GM23248 (cell line): ENCODE measurements at regions not wholly inside any gene's neighbourhood (a gene's known extent, or its start where the extent isn't known, plus 50 kb on each side); places are given as distances from the start of the nearest gene placed in this dataset.

Experiments used
- DNase-seq: peaks from one replicate; pipeline ENCODE4 v3.0.0-alpha.2; 2015
- H2AFZ ChIP-seq: fragments of 200-600 bp; sonication (generic); 2 replicates; pipeline ENCODE4 v1.6.1; 2016; ENCODE audit warnings: antibody characterized with exemption
- H3F3A ChIP-seq: fragments of 200-600 bp; sonication (generic); 2 replicates; pipeline ENCODE4 v1.6.1; 2016; ENCODE audit warnings: mild to moderate bottlenecking, antibody characterized with exemption, mixed run types; ENCODE audit not compliant: insufficient read depth
- H3K27ac ChIP-seq: fragments of 200-600 bp; sonication (generic); 2 replicates; pipeline ENCODE4 v1.5.1; 2016; ENCODE audit warnings: mild to moderate bottlenecking
- H3K27me3 ChIP-seq: fragments of 200-600 bp; sonication (generic); replicated peaks from 2 replicates; pipeline ENCODE4 v1.6.1; 2016; ENCODE audit warnings: mild to moderate bottlenecking; ENCODE audit not compliant: insufficient read depth
- H3K36me3 ChIP-seq: fragments of 200-600 bp; sonication (generic); 2 replicates; pipeline ENCODE4 v1.6.1; 2016; ENCODE audit warnings: low read depth, mild to moderate bottlenecking
- H3K4me1 ChIP-seq: fragments of 200-600 bp; sonication (generic); 2 replicates; pipeline ENCODE4 v1.6.1; 2016; ENCODE audit warnings: mild to moderate bottlenecking; ENCODE audit not compliant: insufficient read depth
- H3K4me2 ChIP-seq: fragments of 200-600 bp; sonication (generic); one replicate; pipeline ENCODE4 v1.6.1; 2016; ENCODE audit warnings: mild to moderate bottlenecking; ENCODE audit not compliant: unreplicated experiment
- H3K4me3 ChIP-seq: fragments of 200-600 bp; sonication (generic); 2 replicates; pipeline ENCODE4 v1.5.1; 2016; ENCODE audit warnings: mild to moderate bottlenecking
- H3K79me2 ChIP-seq: fragments of 200-600 bp; sonication (generic); 2 replicates; pipeline ENCODE4 v1.6.1; 2016; ENCODE audit warnings: mild to moderate bottlenecking; ENCODE audit not compliant: insufficient read depth
- H3K9ac ChIP-seq: fragments of 200-600 bp; sonication (generic); 2 replicates; pipeline ENCODE4 v1.6.1; 2016; ENCODE audit warnings: mild to moderate bottlenecking
- H3K9me2 ChIP-seq: fragments of 200-600 bp; sonication (generic); 2 replicates; pipeline ENCODE4 v1.6.1; 2016; ENCODE audit warnings: mixed run types, mild to moderate bottlenecking, moderate library complexity; ENCODE audit not compliant: insufficient read depth
- H3K9me3 ChIP-seq: fragments of 200-600 bp; sonication (generic); one replicate; pipeline ENCODE4 v1.6.1; 2017; ENCODE audit warnings: low read depth
- H4K20me1 ChIP-seq: fragments of 200-600 bp; sonication (generic); 2 replicates; pipeline ENCODE4 v1.6.0; 2016; ENCODE audit not compliant: insufficient read depth
- EZH2 ChIP-seq: fragments of 200-600 bp; sonication (generic); IDR thresholded peaks from 2 replicates; pipeline ENCODE4 v1.6.1; 2018; ENCODE audit warnings: antibody characterized with exemption, mild to moderate bottlenecking; ENCODE audit not compliant: insufficient read depth, poor library complexity, severe bottlenecking
- EZH2phosphoT487 ChIP-seq: fragments of 200-600 bp; sonication (generic); IDR thresholded peaks from 2 replicates; pipeline ENCODE4 v1.6.1; 2018; ENCODE audit warnings: antibody characterized with exemption, moderate library complexity, mild to moderate bottlenecking, low read depth; ENCODE audit not compliant: insufficient read depth
- WGBS, 2 experiments: methylation state at CpG; one replicate each; pipeline ENCODE4 v1.1.6; 2015 to 2017; ENCODE audit warnings: low lambda C conversion rate in 2 of 2, low coverage in 1 of 2; ENCODE audit errors: missing lambda C conversion rate in 2 of 2; 5-methylcytosine and 5-hydroxymethylcytosine counted together
- in situ Hi-C: fragments of 300-500 bp; cut with MboI; formaldehyde crosslinking; loops from 2 replicates; pipeline ENCODE4 v1.15.0; 2020

- in situ Hi-C loops = no loop called here
- H3K27ac ChIP-seq = no peak overlapping the region
- H2AFZ ChIP-seq = no peak overlapping the region
- H3K4me1 ChIP-seq = no peaks in the 10 kb centered on the region
- no peaks in the 10 kb centered on the region for H4K20me1 ChIP-seq
- H3K27me3 ChIP-seq = no peaks in the 10 kb centered on the region
- no peaks in the 10 kb centered on the region for H3K9me3 ChIP-seq
- no peaks in the 10 kb centered on the region for H3F3A ChIP-seq
- WGBS, 2 experiments = 21 to 23% methylated on average over 2 of the region's 2 CpGs
- TF ChIP-seq EZH2 (no peak), EZH2phosphoT487 (no peak)
- no peaks in the 10 kb centered on the region for H3K36me3 ChIP-seq
- no peak overlapping the region for H3K9ac ChIP-seq
- no peak overlapping the region for H3K4me3 ChIP-seq
- no peaks in the 10 kb centered on the region for H3K79me2 ChIP-seq
- DNase-seq = no peak
- no peaks in the 10 kb centered on the region for H3K9me2 ChIP-seq
- no peak overlapping the region for H3K4me2 ChIP-seq
Observed at GRCh38 chr1:239204401-239204800, 182.0 kb upstream of the CHRM3 start.

GRCh38 chr1:239197871-239198270 is 188.5 kb upstream of the CHRM3 start:
- H3F3A ChIP-seq = no peaks in the 10 kb centered on the region
- no peaks in the 10 kb centered on the region for H3K36me3 ChIP-seq
- H3K9me2 ChIP-seq = no peaks in the 10 kb centered on the region
- in situ Hi-C loops = no loop called here
- H3K4me1 ChIP-seq = no peaks in the 10 kb centered on the region
- H3K27ac ChIP-seq = no peak overlapping the region
- H3K9me3 ChIP-seq = no peaks in the 10 kb centered on the region
- H3K79me2 ChIP-seq = no peaks in the 10 kb centered on the region
- H3K27me3 ChIP-seq = no peaks in the 10 kb centered on the region
- H3K4me3 ChIP-seq = no peak overlapping the region
- H3K4me2 ChIP-seq = no peak overlapping the region
- H4K20me1 ChIP-seq = no peaks in the 10 kb centered on the region
- no peak for DNase-seq
- H3K9ac ChIP-seq = no peak overlapping the region
- TF ChIP-seq EZH2phosphoT487 (no peak), EZH2 (no peak)
- H2AFZ ChIP-seq = no peak overlapping the region
- whole genome bisulfite sequencing, 2 experiments = 25 to 31% methylated on average over 4 of the region's 4 CpGs

- no peak for DNase-seq
- Histone ChIP-seq H3K4me2 (no peak overlapping the region), H3K9me3 (no peaks in the 10 kb centered on the region), H3K9ac (no peak overlapping the region), H4K20me1 (no peaks in the 10 kb centered on the region), H3K4me1 (no peaks in the 10 kb centered on the region), H3K27me3 (no peaks in the 10 kb centered on the region), H3K9me2 (no peaks in the 10 kb centered on the region), H3F3A (no peaks in the 10 kb centered on the region), H3K4me3 (no peak overlapping the region), H3K36me3 (no peaks in the 10 kb centered on the region), H2AFZ (no peak overlapping the region), H3K79me2 (no peaks in the 10 kb centered on the region), H3K27ac (no peak overlapping the region)
- WGBS, 2 experiments = 40 to 45% methylated on average over 4 of the region's 4 CpGs
- TF ChIP-seq EZH2phosphoT487 (no peak), EZH2 (no peak)
- in situ Hi-C loops = no loop called here
Observed at GRCh38 chr1:239189998-239190512, 196.3 kb upstream of the CHRM3 start.

GRCh38 chr1:239186487-239186886 is 199.9 kb upstream of the CHRM3 start:
- Histone ChIP-seq H3K4me1 (no peaks in the 10 kb centered on the region), H3F3A (no peaks in the 10 kb centered on the region), H3K27me3 (no peaks in the 10 kb centered on the region), H3K4me2 (no peak overlapping the region), H4K20me1 (no peaks in the 10 kb centered on the region), H3K9ac (no peak overlapping the region), H3K36me3 (no peaks in the 10 kb centered on the region), H3K9me3 (no peaks in the 10 kb centered on the region), H3K4me3 (no peak overlapping the region), H3K79me2 (no peaks in the 10 kb centered on the region), H3K9me2 (no peaks in the 10 kb centered on the region), H2AFZ (no peak overlapping the region), H3K27ac (no peak overlapping the region)
- in situ Hi-C loops = no loop called here
- WGBS, 2 experiments = 5 to 10% methylated on average over 1 of the region's 1 CpG
- TF ChIP-seq EZH2 (no peak), EZH2phosphoT487 (no peak)
- DNase-seq = no peak

- Histone ChIP-seq H3F3A (no peaks in the 10 kb centered on the region), H3K4me3 (no peak overlapping the region), H3K4me1 (no peaks in the 10 kb centered on the region), H3K27ac (no peak overlapping the region), H3K9me2 (no peaks in the 10 kb centered on the region), H3K79me2 (no peaks in the 10 kb centered on the region), H3K4me2 (no peak overlapping the region), H3K9ac (no peak overlapping the region), H2AFZ (no peak overlapping the region), H4K20me1 (no peaks in the 10 kb centered on the region), H3K9me3 (no peaks in the 10 kb centered on the region), H3K36me3 (no peaks in the 10 kb centered on the region), H3K27me3 (no peaks in the 10 kb centered on the region)
- DNase-seq = no peak
- in situ Hi-C loops = no loop called here
- TF ChIP-seq EZH2phosphoT487 = no peak
- WGBS, 2 experiments = 0% methylated on average over 1 of the region's 1 CpG
Observed at GRCh38 chr1:239185245-239185619, 201.1 kb upstream of the CHRM3 start.
